ENCODE measurements at regions not wholly inside any gene's neighbourhood (a gene's known extent, or its start where the extent isn't known, plus 50 kb on each side); places are given as distances from the start of the nearest gene placed in this dataset.

DNA sequence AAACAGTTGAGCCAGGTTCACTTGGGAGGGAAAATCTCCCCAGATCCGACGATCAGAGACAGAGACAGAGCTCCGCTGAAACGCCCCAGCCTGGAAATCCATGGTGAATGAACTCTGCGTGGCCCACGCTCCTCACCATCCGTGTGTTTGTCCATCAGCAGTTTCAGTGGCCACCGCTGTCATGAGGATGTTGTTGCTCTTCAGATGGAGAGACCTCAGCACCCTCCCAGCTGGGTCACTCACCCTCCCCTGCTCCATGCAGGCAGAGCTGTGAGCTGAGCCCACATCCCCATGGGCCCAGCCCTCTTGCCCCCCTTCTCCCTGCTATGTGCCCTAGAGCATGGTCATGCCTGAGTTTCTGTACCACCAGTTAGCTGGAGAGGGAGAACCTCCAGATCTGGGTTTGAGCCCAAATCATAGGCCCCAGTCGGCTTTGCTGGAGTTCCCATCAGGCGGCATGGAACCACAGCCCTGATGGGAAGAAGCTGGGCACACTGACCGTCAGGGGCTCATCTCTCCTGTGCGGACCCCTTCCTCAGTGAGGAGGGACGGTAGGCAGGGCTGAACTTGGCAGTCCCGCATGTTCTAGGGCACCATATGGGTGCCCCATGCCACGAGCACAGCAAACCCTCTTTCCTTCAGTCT lies 154.4 kb upstream of the COL5A1 start:
- no peak for DNase-seq

DNA sequence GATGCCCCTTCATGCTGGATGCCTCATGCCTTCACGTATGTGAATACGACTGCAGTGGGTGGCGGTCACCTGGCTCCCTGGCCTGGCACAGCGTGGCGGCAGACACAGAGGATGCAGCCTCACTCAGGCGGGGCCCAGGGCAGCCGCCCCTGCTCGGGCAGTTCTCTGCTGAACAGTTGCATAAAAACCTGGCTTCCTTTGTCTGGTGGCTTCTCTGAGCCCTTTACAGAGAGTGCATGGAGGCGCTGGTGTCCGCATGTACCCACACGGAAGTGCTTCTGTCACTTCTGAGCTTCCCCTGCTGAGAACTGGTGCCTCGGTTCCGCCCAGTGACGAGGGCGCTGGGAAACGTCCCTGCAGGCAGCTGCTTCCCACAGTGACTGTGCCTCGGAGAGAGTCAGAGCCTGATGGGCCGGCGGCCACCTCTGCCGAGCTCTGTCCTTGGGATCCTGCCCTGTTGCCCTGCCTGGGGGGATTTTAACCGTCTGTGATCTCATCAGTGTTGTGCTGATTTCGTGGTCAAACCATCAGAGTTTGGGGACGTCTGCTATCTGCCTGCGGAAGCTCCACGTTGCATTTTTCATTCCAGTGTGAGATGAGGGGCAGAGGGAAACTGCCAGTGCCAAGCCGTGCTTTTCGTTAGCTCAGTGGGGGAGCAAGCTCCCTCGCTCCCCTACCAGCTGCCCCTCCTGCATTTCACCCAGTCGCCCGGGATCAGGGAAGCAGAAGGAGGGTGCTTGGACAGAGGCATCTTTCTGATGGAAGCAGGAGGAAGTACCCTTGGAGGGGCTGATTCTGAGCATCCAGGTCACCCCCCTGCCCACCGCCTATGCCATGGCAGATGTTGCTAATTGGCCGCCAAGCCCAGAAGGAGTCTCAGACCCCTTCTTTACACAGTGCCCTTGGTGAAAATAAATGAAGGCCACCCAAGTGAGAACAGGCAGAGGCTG lies 153.0 kb upstream of the COL5A1 start:
- DNase-seq, result no peak

DNA sequence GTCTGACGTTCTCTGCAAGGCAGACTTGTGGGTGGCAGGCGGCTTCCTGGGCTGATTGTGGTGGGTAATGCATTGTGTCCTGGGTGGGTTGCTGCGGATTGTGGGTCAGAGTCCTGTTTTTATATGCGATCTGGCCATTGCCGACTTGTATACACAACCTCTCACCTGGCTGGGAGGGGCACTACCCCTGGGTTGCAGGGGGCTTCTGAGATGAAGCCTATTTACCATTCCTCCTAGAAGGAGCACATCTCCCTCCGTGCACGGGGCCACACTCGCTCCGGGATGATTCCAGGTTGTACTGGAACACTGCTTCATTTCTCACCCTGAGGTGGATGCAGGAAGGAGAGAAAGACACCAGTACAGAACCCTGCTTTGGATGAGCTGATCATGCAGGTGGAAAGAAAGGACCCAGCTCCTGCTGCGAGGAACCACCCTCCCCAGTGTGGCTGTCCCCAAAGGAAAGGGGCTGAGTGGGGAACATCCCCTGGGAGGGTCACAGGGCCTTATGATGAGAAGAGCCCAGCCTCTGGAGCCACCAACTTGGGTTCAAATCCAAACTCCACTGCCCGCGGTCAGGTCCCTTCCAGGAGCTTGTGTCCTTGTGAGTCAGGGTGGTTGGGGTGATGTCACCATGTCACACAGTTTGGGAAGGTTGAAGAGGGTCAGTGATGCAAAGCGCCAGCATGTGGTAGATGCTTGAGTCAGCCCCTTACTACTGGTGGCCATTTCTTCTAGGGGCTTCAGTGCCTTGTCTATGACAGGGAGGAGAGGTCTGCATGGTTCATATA lies 151.8 kb upstream of the COL5A1 start:
- no peak for DNase-seq

DNA sequence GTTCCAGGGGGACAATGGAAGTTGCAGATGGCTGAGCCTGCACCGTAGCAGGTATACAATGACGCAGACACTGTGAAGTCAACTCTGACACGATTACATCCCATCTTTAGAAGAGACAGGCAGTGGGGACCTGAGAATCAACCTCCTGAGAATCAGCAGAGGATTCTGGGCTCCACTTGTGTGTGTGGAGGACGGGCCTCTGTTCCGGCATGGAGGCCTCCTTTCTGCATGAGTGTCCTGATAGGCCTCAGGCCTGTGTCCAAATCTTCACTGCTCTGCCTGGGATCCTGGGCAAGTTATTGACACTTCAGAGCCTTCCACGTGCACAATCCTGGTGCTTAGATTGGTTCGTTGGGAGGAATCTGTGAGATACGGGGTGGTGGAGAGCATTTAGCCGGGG lies 151.2 kb upstream of the COL5A1 start:
- DNase-seq, result no peak

DNA sequence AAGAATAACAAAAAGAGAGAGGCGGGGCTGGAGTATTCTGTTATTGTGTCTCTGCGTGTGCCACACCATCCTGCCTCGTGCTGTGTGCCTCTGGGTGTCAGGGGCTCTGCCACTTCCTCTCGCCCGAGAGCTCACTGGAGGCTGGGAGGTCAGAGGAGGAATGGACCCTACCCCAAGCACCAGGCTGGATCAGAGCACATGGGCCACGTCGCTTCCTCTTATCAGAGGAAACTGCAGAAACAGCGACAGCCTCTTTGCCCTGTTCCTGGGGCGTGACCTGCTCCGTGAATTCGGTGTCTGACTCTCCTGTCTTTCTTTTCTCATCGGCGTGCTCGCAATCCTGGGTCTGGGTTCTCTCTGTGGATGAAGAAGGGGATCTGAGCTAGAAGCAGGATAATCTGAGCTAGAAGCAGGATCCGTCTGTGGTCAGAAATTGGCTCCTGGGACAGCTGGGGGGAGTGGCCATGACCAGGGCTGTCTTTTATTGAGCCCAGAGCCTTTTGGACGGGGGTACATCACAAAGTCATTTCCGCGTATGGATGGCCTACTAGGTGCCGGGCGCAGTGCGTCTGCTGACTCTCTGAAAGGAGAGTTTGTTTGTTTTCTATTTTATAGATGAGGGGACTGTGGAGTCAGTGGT lies 150.3 kb upstream of the COL5A1 start:
- no peak for DNase-seq

DNA sequence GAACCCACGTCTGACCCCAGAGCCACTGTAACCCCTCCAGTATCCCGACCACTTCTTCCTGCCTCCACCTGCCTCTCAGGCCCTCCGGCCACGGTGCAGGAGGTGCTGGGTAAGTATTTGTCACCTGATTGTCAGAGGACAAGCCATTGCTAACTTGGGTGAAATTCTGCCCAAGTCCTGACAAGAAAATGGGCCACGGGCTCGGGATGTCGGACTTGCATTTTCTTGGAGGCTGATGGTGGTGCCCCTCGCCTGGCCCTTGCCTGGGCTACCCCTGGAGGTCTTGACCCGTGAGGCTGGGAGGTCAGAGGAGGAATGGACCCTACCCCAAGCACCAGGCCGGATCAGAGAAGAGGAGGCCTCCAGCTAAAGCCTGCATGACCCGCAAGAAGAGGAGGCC lies 149.7 kb upstream of the COL5A1 start:
- DNase-seq, result no peak

DNA sequence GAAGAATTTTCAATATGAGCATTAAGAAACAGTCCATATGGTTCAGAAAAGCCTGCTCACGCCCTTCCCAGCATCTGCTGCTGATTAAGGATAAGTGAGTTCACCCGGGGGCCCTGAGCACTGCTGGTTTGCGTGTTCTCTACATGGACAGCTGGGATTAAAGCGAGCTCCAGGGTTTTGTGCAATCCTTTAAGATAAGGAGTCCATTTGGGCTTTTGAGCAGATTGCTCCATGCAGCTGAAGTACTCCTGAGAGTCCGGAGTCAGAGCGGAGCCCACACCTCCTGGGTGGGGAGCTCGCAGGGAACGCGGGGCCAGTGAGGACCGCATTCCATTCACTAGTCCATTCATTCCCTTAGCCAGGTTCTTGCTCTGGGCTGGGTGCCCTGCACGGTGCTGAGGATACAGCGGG lies 149.3 kb upstream of the COL5A1 start:
- DNase-seq, result peak; percentile 87

DNA sequence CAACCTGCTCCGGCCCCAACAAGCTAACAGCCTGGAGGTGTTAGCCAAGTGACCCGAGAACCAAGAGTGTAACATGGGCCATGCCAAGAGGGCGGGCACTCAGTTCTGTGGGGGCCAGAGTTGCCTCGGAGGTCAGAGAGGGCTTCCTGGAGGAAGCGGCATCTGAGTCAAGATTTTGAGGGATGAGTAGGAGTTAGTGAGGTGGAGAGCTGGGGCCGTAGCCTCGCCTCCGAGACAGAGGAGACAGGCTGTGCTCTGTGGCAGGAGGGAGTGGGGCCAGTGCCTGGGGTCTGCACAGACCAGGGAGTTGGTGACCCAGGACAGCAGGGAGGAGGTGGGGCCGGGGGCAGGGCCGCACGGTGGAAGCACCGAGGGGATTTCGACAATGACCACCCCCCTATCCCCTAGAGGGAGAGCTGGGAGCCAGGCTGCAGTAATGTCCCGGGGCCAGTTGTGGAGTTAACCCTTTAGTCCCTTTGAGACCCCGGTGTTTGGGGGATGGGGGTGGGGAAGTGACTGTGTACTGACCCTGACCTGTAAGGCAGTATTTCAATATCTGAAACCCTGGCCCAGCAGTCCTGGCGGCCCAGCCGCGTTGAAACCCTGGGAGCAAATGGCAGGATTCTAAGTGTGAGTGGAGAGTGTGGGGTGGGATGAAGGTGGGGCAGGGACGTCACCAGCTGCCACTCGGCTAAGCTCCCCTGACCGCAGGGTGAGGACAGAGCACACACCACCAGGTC lies 148.7 kb upstream of the COL5A1 start:
- no peak for DNase-seq

DNA sequence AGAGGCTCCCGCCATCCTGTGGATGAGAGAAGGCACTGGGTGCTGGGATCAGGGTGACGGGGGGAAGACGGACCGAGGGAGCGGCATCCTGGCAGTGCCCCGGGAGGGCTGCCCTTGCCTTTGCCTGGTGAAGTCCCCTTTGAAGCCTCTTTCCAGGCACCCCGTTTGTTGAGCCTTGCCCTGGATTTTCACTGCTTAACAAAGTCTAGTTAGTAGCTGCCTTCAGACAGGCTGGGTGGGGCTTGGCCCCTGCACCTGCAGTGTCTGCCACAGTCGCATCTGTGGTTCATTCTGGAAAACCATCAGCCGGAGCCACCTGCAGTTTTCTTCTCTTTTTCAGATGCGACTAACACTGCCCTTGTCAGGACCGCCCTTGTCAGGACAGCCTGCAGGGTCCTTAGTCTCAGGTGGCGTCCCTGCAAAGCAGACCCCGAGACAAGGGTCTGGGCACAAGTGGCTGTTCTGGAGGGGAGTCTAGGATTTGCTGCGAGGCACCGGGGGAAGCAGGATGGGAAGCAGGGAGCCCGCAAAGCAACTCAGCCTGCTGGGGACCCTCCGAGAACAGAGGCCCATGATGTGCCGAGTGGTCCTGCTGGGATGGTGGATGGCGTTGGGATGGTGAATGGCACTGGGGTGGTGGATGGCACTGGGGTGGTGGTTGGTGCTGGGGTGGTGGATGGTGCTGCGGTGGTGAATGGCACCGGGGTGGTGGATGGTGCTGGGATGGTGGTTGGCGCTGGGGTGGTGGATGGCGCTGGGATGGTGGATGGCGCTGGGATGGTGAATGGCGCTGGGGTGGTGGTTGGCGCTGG lies 147.9 kb upstream of the COL5A1 start:
- DNase-seq, result no peak

DNA sequence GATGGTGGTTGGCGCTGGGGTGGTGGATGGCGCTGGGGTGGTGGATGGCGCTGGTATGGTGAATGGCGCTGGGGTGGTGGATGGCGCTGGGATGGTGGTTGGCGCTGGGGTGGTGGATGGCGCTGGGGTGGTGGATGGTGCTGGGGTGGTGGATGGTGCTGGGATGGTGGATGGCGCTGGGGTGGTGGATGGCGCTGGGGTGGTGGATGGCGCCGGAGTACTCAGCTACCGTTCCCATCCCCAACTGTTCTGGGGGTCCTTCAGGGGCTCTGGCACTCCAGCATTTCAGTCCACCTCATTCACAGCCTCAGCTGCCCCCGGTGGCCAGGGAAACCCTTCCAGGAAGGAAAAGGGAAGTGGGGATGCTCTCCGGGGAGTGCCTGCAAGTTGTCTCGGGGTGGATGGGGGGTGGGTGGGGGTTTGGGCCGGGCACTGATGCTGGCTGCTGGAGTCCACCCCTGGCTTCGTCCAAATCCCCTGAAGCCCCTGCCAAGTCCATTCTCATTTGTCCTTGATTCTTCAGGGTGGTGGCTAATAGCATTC lies 147.3 kb upstream of the COL5A1 start:
- no peak for DNase-seq

DNA sequence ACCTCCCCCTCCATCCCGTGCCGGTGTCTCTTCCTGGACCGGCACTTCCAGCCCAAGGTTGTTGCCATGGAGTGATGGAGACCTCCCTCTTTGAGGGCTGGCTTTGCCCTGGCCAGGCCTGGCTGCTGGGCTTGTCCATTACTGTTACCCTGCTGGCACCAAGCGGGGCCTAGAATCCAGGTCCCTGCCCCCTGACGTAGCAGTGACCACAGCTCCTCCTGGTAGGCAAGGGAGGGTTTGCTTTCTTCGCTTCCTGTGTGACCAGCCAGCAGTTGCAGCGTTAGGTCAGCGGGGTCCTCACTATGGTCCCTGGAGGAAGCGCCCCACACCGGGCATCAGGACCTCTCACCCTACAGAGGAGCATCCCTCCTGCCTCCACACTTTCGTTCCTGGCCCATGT lies 146.7 kb upstream of the COL5A1 start:
- DNase-seq, result no peak

DNA sequence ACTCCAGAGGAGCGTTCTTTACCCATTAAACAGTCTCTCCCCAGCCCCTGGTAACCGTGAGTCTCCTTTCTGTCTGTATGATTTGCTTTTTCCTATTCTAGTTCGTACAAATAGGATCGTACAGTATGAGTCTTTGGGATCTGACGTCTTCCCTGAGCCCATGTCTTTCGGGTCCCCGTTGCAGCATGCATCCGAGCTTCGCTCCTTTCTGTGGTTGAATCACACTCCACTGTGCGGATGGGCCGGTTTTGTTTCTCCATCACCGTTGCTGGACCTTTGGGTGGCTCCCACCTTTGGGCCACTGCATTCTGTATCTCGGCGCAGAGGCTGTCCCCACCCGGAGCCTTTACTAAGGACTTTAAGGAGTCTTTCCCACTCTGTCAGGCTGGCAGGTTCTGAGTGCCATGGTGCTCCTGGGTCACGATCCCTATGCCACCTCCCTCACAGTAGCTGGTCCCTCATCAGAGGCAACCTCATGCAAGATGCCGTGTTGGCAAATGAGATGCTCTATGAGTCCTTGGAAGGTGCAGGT lies 145.7 kb upstream of the COL5A1 start:
- DNase-seq, result no peak

DNA sequence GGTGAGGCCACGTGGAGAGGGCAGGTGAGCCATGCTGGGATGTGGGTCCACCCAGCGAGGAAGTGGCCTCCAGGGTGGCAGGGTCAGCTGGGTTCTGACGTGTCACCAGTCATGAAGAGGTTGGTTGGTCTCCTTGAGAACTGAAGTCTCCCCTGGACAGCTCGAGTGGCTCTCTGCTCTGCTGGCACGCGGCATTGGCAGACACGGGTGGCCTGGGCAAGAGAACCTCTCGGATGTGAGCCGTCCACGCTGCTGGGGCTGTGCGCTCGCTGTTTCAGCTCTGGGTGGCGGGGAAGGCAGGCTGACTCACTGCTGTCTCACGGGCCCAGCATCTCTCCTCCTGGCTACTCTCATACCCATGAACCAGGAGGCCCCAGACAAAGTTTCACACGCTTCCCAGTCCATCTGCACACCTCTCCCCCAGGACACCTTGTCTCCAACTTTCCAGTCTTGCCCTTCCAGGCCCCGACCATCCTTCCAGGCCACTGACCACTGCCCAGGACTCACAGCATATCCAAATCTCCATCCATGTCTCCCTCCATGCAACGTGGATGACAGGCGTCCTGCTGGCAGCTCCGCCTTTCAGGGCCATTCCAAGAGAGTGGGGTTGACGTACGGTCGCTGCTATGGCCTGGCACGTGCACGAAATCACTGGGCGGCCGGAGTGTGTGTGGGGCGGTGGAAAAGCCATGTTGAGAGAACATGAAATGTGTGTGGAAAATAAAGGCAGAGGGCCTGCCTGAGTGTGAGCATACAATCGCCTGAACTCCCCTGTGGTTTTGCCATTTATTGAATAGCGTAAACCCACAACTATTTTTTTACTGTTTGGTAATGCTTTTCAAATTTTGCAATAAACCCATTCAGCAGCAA lies 145.0 kb upstream of the COL5A1 start:
- DNase-seq, result no peak

DNA sequence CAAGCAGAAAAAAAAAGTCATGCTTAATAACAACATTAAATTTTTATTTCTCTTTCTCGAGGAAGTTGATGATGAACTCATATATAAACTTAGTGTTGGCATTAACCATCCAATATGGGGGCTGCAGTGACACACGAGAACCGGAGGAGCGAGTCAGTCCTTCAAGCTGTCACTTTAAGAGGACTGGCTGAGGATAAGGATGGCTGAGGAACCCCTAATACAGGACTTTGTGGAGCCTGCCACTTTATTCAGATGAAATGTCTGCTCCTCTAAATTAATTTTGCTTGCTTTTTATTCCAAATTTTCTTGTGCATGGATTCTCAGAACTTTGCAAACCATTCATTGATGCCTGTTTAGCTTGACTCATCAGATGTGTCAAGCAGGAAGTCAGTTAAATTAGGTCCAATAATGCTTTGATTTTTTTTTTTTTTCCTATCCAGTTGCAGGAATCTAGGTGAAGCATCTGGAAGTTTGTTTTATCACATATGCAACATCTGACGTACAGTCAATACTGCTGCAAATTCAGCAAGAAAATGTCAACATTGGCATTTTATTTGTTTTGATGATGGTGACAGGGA lies 144.2 kb upstream of the COL5A1 start:
- DNase-seq, result no peak

DNA sequence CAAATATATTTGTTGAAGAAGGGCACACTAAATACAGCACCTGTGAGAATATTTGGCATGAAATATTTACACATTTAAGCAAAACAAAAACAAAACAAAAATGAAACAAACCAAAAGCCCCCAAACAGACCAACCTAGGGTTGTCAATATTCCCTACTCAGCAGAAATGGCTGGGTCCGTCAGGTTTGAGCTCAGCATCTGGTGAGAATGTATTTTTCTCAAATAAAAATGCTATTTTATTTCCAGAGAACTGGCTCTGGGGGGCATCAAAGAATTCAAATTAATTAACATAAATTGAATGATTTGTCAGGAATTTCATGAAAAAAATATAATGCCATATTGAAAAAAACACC lies 142.8 kb upstream of the COL5A1 start:
- DNase-seq, result no peak

DNA sequence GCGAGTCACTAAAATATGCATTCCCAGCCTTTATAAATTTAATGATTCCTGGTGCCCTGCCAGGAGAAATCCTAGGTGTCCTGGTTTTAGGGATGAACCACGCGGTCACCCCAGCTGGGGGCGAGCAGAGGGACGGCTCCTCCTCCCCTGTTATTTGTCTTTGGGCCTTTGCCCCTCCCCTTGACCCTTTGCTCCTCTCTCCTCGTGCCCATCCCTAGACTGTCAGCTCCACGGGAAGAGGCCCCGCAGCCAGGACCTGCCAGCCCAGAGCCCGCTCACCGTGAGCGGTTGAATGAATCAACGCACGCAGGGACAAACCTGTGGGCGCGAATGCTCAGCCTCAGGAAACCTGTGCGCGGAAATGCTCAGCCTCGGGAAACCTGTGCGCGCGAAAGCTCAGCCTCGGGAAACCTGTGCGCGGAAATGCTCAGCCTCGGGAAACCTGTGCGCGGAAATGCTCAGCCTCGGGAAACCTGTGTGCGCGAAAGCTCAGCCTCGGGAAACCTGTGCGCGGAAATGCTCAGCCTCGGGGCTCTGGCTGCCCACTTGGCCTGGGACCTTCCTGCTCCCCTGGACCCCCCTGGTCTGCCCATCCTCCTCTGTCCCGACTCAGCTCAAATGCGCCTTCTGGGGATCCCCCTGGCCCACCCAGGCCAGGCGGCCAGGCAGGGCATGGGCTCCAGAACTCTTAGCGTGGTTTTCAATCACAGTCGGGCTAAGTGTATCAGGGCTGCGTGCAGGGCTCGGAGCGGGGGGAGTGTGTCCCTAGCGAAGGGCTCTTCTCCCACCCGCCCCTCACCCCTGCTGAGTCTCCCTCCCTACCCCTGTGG lies 140.5 kb upstream of the COL5A1 start:
- DNase-seq, result no peak

DNA sequence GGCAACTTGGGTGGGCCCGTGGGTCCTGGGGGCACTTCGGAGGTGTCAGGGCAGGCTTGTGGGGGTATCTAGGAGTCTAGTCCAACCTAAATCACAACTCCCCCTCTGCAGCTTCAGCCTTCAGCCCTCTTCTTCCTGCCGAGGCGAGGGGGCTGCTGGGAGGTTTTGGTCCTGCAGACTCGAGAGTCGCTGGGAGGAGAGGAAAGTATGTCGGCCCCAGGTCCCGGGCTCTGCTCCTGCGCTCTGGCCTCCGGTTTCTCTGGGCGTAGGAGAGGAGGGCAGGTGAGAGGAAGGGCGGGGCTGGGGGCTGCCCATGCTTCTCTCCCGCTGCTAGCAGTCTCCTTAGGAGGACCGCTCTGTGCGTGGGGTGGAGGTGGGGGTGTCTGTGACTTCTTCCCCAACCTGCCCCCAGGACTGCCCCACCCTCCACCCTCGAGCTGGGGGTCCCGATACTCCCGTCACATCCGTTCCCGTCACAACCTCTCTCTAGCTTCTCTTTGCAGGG lies 139.8 kb upstream of the COL5A1 start:
- DNase-seq, result no peak

DNA sequence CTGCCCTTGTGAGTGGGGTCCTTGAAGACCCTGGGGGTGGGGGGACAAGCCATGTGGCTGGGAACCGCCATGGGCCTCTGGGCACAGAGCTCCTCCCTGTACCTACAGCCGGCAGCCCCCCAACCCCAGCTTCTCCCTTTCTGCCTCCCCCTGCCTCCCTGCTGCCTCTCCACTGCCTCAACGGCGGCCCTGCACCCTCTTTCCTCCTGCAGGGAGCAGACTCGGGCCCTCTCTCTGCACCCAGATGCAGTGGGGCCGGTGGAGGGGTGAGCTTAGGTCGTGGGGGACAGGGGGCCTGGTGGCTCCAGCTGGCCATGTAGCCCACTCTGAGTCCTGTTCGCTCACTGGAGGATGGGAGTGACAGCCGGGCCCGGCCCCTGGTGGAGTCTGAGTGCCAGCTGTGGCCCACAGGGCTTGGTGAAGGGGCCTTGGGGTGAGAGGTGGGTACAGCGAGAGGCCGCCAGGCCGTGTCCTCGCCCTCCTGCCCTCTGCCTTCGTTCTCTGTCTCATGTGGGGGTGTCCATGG lies 139.3 kb upstream of the COL5A1 start:
- DNase-seq, result no peak
